PC-9 (cell line): ENCODE measurements at regions not wholly inside any gene's neighbourhood (a gene's known extent, or its start where the extent isn't known, plus 50 kb on each side); places are given as distances from the start of the nearest gene placed in this dataset.

Experiments used
- BruUV-seq: library from RNA; stranded (reverse); fragments of 400-500 nt; replicated peaks from 2 replicates; lab custom pipeline; 2021; lab: Mats Ljungman, UMichigan
- CTCF ChIA-PET: fragments of 300-600 bp; sonication (Branson Sonifier 250); formaldehyde crosslinking; loops from one replicate; lab custom pipeline; 2022; ENCODE audit warnings: antibody characterized with exemption; lab: Charles Lee
- POLR2A ChIA-PET: fragments of 300-600 bp; sonication (Branson Sonifier 250); formaldehyde crosslinking; loops from one replicate; lab custom pipeline; 2022; ENCODE audit warnings: antibody characterized with exemption; ENCODE audit not compliant: unreplicated experiment; lab: Charles Lee
- DNase-seq, 2 experiments: peaks; one replicate each; pipeline versions ENCODE4 v3.0.0 to v3.0.0-alpha.2; 2015 to 2022; ENCODE audit warnings: mixed read lengths in 1 of 2
- H2AFZ ChIP-seq: fragments of 200-600 bp; sonication (generic); 2 replicates; pipeline ENCODE4 v1.8.1; 2017; ENCODE audit warnings: antibody characterized with exemption
- H3F3A ChIP-seq: fragments of 200-600 bp; sonication (generic); 2 replicates; pipeline ENCODE4 v1.8.1; 2017; ENCODE audit warnings: antibody characterized with exemption, mild to moderate bottlenecking, low read depth; ENCODE audit not compliant: insufficient read depth
- H3K27ac ChIP-seq: fragments of 200-600 bp; sonication (generic); 2 replicates; pipeline ENCODE4 v1.6.1; 2016; ENCODE audit warnings: mixed run types
- H3K27me3 ChIP-seq: fragments of 200-600 bp; sonication (generic); 2 replicates; pipeline ENCODE4 v1.6.1; 2016; ENCODE audit warnings: low read depth, mixed run types; ENCODE audit not compliant: insufficient read depth
- H3K36me3 ChIP-seq: fragments of 200-600 bp; sonication (generic); 2 replicates; pipeline ENCODE4 v1.6.1; 2016; ENCODE audit warnings: low read depth, mixed run types
- H3K4me1 ChIP-seq: fragments of 200-600 bp; sonication (generic); replicated peaks from 2 replicates; pipeline ENCODE4 v1.6.1; 2016; ENCODE audit warnings: mixed run types; ENCODE audit not compliant: insufficient read depth
- H3K4me2 ChIP-seq: fragments of 200-600 bp; sonication (generic); 2 replicates; pipeline ENCODE4 v1.6.1; 2017; ENCODE audit warnings: mixed run types
- H3K4me3 ChIP-seq: fragments of 200-600 bp; sonication (generic); 2 replicates; pipeline ENCODE4 v1.6.1; 2016; ENCODE audit warnings: mixed run types
- H3K79me2 ChIP-seq: fragments of 200-600 bp; sonication (generic); 2 replicates; pipeline ENCODE4 v1.6.1; 2017; ENCODE audit warnings: low read depth, mixed run types
- H3K9me2 ChIP-seq: fragments of 200-600 bp; sonication (generic); 2 replicates; pipeline ENCODE4 v1.8.1; 2017; ENCODE audit warnings: mild to moderate bottlenecking; ENCODE audit not compliant: insufficient read depth
- H3K9me3 ChIP-seq: fragments of 200-600 bp; sonication (generic); 2 replicates; pipeline ENCODE4 v1.8.1; 2016; ENCODE audit warnings: low read depth; ENCODE audit not compliant: insufficient read depth
- H4K20me1 ChIP-seq: fragments of 200-600 bp; sonication (generic); 2 replicates; pipeline ENCODE4 v1.8.1; 2017; ENCODE audit not compliant: insufficient read depth
- EZH2 ChIP-seq: fragments of 200-600 bp; sonication (generic); IDR thresholded peaks from 2 replicates; pipeline ENCODE4 v1.8.0; 2017; ENCODE audit warnings: antibody characterized with exemption, low read depth
- intact Hi-C: fragments of 100-400 bp; cut with micrococcal nuclease; formaldehyde crosslinking; loops from one replicate; pipeline ENCODE4 v1.10.0; 2022; ENCODE audit not compliant: unreplicated experiment
- TF ChIP-seq, protein P1 (sequence below): fragments of 200-600 bp; sonication (generic); conservative IDR thresholded peaks from 2 replicates; pipeline ENCODE4 v1.6.1; 2017; ENCODE audit warnings: mixed run types, antibody characterized with exemption, mild to moderate bottlenecking, moderate library complexity

DNA sequence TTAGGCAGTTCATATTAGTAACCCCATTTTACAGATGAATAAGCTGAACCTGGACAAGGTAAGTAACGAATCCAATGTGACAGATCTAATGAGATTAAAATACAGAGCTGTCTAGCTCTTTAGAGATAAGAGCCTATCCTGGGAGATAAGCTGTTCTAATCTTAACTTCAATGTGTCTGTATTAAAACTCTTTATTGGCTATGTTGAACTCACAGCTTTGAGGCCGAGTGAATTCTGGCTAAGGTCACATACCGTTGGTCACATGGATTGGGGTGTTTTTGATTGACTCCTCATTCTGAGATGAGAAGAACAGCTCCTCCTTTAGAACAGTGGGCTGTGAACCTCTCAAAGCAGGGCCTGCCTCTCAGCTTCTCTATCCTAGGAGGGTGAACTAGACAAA lies 113.4 kb upstream of the EEPD1 start:
- Histone ChIP-seq H4K20me1 (no peaks in the 10 kb centered on the region), H3K9me2 (no peaks in the 10 kb centered on the region), H3K4me1 (peaks cover 64% of the 10 kb centered on the region), H3K4me2 (no peak overlapping the region), H3K4me3 (no peak overlapping the region), H3K27ac (no peak overlapping the region), H3K9me3 (no peaks in the 10 kb centered on the region), H3F3A (peaks cover 38% of the 10 kb centered on the region), H3K79me2 (no peaks in the 10 kb centered on the region), H3K27me3 (no peaks in the 10 kb centered on the region), H3K36me3 (no peaks in the 10 kb centered on the region), H2AFZ (no peak overlapping the region)
- BruUV-seq = no TSS peak
- intact Hi-C loops = loop anchor here (5.0 kb wide), 1 partner anchor 168 kb away; no protein-coding TSS in a partner anchor
- ChIA-PET CTCF (no interaction called here), POLR2A (interaction anchor here (0.6 kb wide), 1 partner anchor 263 kb away, joined by 5 read pairs; no protein-coding TSS in a partner anchor)
- TF ChIP-seq, protein P1, sequence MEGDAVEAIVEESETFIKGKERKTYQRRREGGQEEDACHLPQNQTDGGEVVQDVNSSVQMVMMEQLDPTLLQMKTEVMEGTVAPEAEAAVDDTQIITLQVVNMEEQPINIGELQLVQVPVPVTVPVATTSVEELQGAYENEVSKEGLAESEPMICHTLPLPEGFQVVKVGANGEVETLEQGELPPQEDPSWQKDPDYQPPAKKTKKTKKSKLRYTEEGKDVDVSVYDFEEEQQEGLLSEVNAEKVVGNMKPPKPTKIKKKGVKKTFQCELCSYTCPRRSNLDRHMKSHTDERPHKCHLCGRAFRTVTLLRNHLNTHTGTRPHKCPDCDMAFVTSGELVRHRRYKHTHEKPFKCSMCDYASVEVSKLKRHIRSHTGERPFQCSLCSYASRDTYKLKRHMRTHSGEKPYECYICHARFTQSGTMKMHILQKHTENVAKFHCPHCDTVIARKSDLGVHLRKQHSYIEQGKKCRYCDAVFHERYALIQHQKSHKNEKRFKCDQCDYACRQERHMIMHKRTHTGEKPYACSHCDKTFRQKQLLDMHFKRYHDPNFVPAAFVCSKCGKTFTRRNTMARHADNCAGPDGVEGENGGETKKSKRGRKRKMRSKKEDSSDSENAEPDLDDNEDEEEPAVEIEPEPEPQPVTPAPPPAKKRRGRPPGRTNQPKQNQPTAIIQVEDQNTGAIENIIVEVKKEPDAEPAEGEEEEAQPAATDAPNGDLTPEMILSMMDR = no peak
- no peak for TF ChIP-seq EZH2
- DNase-seq = no peak

GRCh38 chr7:36040679-36041078 lies 112.4 kb upstream of the EEPD1 start:
- H3K9me3 ChIP-seq = no peaks in the 10 kb centered on the region
- H3K79me2 ChIP-seq = no peaks in the 10 kb centered on the region
- H2AFZ ChIP-seq = no peak overlapping the region
- H3K9me2 ChIP-seq = no peaks in the 10 kb centered on the region
- H3F3A ChIP-seq = peaks cover 38% of the 10 kb centered on the region
- no peak overlapping the region for H3K27ac ChIP-seq
- H4K20me1 ChIP-seq = no peaks in the 10 kb centered on the region
- ChIA-PET POLR2A (no interaction called here), CTCF (no interaction called here)
- no TSS peak for BruUV-seq
- TF ChIP-seq, protein P1 = no peak
- TF ChIP-seq EZH2 = no peak
- intact Hi-C loops = no loop called here
- no peaks in the 10 kb centered on the region for H3K27me3 ChIP-seq
- no peaks in the 10 kb centered on the region for H3K36me3 ChIP-seq
- H3K4me3 ChIP-seq = no peak overlapping the region
- 0 out of 2 replicates have a peak overlapping the region, but pooled peaks have one; percentile 15 for H3K4me2 ChIP-seq
- DNase-seq = no peak
- H3K4me1 ChIP-seq = peaks cover 67% of the 10 kb centered on the region

DNA sequence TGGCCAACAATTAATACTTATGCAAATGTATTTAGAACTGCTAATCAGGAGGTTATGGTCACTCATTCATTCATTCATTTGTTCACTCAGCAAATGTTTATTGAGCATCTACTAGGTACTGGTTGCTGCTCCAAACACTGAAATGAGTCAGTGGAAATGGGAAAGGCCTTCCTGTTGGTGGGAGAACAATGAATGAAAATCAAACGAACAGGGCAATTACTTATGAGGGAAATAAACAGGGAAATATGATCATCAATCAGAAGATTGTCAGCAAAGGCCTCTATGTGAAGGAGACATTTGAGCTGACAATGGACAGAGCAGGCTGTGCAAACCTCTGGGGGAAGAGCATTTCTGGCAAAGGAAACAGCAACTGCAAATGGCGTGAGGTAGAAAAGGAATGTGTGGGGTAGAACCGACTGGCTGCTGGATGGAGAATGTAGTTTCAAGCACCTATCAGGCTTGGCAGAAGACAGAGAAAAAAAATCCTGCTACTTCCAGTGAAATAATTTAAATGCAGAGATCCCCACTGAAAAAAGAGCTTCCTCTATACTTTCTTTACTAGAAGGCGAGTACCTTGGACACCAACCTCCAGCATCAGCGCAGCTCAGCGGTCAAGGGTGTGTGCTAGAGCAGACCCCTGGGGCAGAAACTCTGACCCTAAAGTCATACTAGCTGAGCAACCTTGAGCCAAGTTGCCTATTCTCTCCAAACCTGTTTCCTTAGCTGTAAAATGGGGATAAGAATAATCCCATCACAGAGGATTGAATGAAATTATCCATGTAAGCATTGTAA lies 108.8 kb upstream of the EEPD1 start:
- Histone ChIP-seq H3K9me3 (no peaks in the 10 kb centered on the region), H4K20me1 (no peaks in the 10 kb centered on the region), H3K4me2 (no peak overlapping the region), H3K27me3 (no peaks in the 10 kb centered on the region), H3K9me2 (no peaks in the 10 kb centered on the region), H3K4me3 (no peak overlapping the region), H3F3A (peaks cover 32% of the 10 kb centered on the region), H3K36me3 (no peaks in the 10 kb centered on the region), H3K27ac (no peak overlapping the region), H3K4me1 (peaks cover 73% of the 10 kb centered on the region), H3K79me2 (no peaks in the 10 kb centered on the region), H2AFZ (no peak overlapping the region)
- no TSS peak for BruUV-seq
- intact Hi-C loops = no loop called here
- no peak for DNase-seq
- TF ChIP-seq, protein P1 = no peak
- no peak for TF ChIP-seq EZH2
- CTCF ChIA-PET = no interaction called here
- POLR2A ChIA-PET = no interaction called here
